Astrocyte (in vitro differentiated cells and primary cell): ENCODE measurements at regions not wholly inside any gene's neighbourhood (a gene's known extent, or its start where the extent isn't known, plus 50 kb on each side); places are given as distances from the start of the nearest gene placed in this dataset.

Source experiments
- DNase-seq: peaks from one replicate; pipeline ENCODE4 v3.0.0-alpha.2; 2010; ENCODE audit warnings: low read depth
- FAIRE-seq: peaks from 2 replicates; lab custom pipeline; 2011; peaks lifted over from hg19 to GRCh38; lab: Jason Lieb, UNC
- H2AFZ ChIP-seq: 2 replicates; pipeline ENCODE4 v1.6.0; 2012; ENCODE audit warnings: low read depth, low read length, inconsistent platforms
- H3K27ac ChIP-seq: 2 replicates; pipeline ENCODE4 v1.5.1; 2011; ENCODE audit warnings: low read depth, low read length, inconsistent platforms
- H3K27me3 ChIP-seq: 2 replicates; pipeline ENCODE4 v1.6.0; 2011; ENCODE audit warnings: low read length, inconsistent platforms; ENCODE audit not compliant: insufficient read depth
- H3K36me3 ChIP-seq: 2 replicates; pipeline ENCODE4 v1.5.1; 2011; ENCODE audit warnings: low read length, inconsistent platforms; ENCODE audit not compliant: insufficient read depth
- H3K4me1 ChIP-seq: 2 replicates; pipeline ENCODE4 v1.5.1; 2011; ENCODE audit warnings: low read length, inconsistent platforms; ENCODE audit not compliant: insufficient read depth
- H3K4me2 ChIP-seq: 2 replicates; pipeline ENCODE4 v1.6.0; 2012; ENCODE audit warnings: low read length, inconsistent platforms
- H3K4me3 ChIP-seq: 2 replicates; pipeline ENCODE4 v1.5.1; 2011; ENCODE audit warnings: low read depth, mild to moderate bottlenecking, low read length, inconsistent platforms; ENCODE audit not compliant: insufficient read depth
- H3K79me2 ChIP-seq: 2 replicates; pipeline ENCODE4 v1.6.0; 2012; ENCODE audit warnings: mild to moderate bottlenecking, low read length, inconsistent platforms; ENCODE audit not compliant: insufficient read depth
- H3K9ac ChIP-seq: 2 replicates; pipeline ENCODE4 v1.6.0; 2012; ENCODE audit warnings: mild to moderate bottlenecking, low read length, inconsistent platforms
- H3K9me3 ChIP-seq: 2 replicates; pipeline ENCODE4 v1.5.1; 2012; ENCODE audit warnings: low read depth, mild to moderate bottlenecking, low read length, inconsistent platforms; ENCODE audit not compliant: insufficient read depth
- H4K20me1 ChIP-seq: 2 replicates; pipeline ENCODE4 v1.6.0; 2012; ENCODE audit warnings: low read length, inconsistent platforms; ENCODE audit not compliant: insufficient read depth
- H3K27ac Mint-ChIP-seq: one replicate; pipeline ENCODE4 v1.8.0; 2021; ENCODE audit warnings: mild to moderate bottlenecking, mixed read lengths; ENCODE audit not compliant: unreplicated experiment
- H3K27me3 Mint-ChIP-seq: one replicate; pipeline ENCODE4 v1.8.0; 2021; ENCODE audit warnings: low read depth, mixed read lengths; ENCODE audit not compliant: unreplicated experiment
- H3K36me3 Mint-ChIP-seq: one replicate; pipeline ENCODE4 v1.8.0; 2021; ENCODE audit warnings: low read depth, mixed read lengths; ENCODE audit not compliant: unreplicated experiment
- H3K4me1 Mint-ChIP-seq: one replicate; pipeline ENCODE4 v1.8.0; 2021; ENCODE audit warnings: low read depth, mixed read lengths; ENCODE audit not compliant: unreplicated experiment
- H3K4me3 Mint-ChIP-seq: one replicate; pipeline ENCODE4 v1.8.0; 2021; ENCODE audit warnings: mild to moderate bottlenecking, moderate library complexity, mixed read lengths; ENCODE audit not compliant: unreplicated experiment
- H3K9me3 Mint-ChIP-seq: one replicate; pipeline ENCODE4 v1.8.0; 2021; ENCODE audit warnings: mild to moderate bottlenecking, mixed read lengths; ENCODE audit not compliant: unreplicated experiment
- EZH2 ChIP-seq: IDR thresholded peaks from 2 replicates; pipeline ENCODE4 v1.6.1; 2012; ENCODE audit warnings: mild to moderate bottlenecking, low read length, inconsistent platforms; ENCODE audit not compliant: insufficient read depth
- TF ChIP-seq, protein P1 (sequence below): IDR thresholded peaks from 2 replicates; pipeline ENCODE4 v1.5.1; 2011; ENCODE audit warnings: low read depth, mild to moderate bottlenecking, inconsistent platforms, low read length, moderate library complexity; ENCODE audit not compliant: insufficient read depth

DNA sequence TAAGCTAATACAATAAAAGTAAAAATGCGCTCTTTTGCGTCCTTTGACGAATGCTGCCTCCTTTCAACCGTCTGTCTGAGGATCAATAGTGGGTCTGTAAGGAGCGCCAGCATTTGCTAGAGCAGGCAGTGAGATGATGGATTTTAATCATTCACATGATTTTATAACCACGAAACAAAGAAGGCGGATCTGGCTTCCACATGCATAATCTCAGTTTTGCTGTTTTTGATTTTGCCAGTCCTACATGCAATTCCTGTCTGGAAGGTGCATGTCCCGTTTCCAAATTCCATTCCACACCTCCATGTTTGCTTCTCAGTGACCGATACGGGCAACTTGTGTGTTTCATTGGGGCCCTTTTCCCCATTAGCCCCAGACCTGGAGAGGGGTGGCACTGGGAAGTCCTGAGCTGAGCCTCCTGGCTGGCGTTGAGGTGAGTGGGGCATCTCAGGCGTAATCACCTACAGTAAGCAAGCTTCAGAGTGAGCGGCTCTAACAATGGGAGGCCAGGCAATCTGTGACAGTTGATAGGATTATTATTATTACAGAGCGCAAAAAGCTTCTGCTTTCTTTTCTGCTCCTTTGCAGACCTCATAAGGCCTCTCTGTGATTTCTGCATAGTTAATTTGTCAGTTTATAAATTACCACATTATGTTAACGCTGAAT lies 405.4 kb downstream of the ZSWIM6 start:
- no peak overlapping the region for H3K4me3 ChIP-seq
- no peaks in the 10 kb centered on the region for H4K20me1 ChIP-seq
- Mint-ChIP-seq H3K9me3 (no peaks in the 10 kb centered on the region), H3K27ac (no peak overlapping the region), H3K36me3 (peaks cover 2% of the 10 kb centered on the region), H3K27me3 (peaks cover 4% of the 10 kb centered on the region), H3K4me3 (no peak overlapping the region), H3K4me1 (peaks cover 8% of the 10 kb centered on the region)
- TF ChIP-seq, protein P1, sequence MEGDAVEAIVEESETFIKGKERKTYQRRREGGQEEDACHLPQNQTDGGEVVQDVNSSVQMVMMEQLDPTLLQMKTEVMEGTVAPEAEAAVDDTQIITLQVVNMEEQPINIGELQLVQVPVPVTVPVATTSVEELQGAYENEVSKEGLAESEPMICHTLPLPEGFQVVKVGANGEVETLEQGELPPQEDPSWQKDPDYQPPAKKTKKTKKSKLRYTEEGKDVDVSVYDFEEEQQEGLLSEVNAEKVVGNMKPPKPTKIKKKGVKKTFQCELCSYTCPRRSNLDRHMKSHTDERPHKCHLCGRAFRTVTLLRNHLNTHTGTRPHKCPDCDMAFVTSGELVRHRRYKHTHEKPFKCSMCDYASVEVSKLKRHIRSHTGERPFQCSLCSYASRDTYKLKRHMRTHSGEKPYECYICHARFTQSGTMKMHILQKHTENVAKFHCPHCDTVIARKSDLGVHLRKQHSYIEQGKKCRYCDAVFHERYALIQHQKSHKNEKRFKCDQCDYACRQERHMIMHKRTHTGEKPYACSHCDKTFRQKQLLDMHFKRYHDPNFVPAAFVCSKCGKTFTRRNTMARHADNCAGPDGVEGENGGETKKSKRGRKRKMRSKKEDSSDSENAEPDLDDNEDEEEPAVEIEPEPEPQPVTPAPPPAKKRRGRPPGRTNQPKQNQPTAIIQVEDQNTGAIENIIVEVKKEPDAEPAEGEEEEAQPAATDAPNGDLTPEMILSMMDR = no peak
- no peak for TF ChIP-seq EZH2
- H3K27ac ChIP-seq = no peak overlapping the region
- no peaks in the 10 kb centered on the region for H3K79me2 ChIP-seq
- no peak for DNase-seq
- no peak overlapping the region for H3K9ac ChIP-seq
- no peak overlapping the region for H2AFZ ChIP-seq
- no peaks in the 10 kb centered on the region for H3K27me3 ChIP-seq
- H3K36me3 ChIP-seq = no peaks in the 10 kb centered on the region
- H3K9me3 ChIP-seq = no peaks in the 10 kb centered on the region
- H3K4me2 ChIP-seq = no peak overlapping the region
- no peak for FAIRE-seq
- peaks cover 9% of the 10 kb centered on the region for H3K4me1 ChIP-seq

DNA sequence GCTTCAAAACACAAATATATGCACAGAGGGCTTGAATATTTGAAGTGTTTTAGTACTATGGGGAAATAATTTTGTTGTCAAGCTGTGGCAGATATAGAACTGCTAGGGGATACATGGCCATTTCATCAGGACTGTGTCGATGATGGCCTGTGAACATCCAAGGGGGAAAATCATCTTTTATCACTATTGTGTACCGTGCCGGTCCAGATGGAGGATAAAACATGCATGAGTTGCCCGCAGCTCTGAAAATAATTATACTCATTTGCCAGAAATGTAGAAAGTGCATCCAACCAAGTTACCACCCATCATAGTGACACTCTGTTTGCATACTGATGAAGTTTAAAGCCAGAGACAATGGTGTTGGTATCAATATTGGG lies 405.9 kb downstream of the ZSWIM6 start:
- H3K27me3 ChIP-seq = no peaks in the 10 kb centered on the region
- no peak overlapping the region for H3K9ac ChIP-seq
- no peaks in the 10 kb centered on the region for H3K36me3 ChIP-seq
- no peaks in the 10 kb centered on the region for H3K9me3 ChIP-seq
- H3K27ac Mint-ChIP-seq = no peak overlapping the region
- H2AFZ ChIP-seq = no peak overlapping the region
- H3K36me3 Mint-ChIP-seq = peaks cover 2% of the 10 kb centered on the region
- no peak for FAIRE-seq
- H3K4me3 ChIP-seq = no peak overlapping the region
- TF ChIP-seq EZH2 = no peak
- TF ChIP-seq, protein P1 = no peak
- no peak overlapping the region for H3K27ac ChIP-seq
- H3K4me1 ChIP-seq = peaks cover 9% of the 10 kb centered on the region
- H3K9me3 Mint-ChIP-seq = no peaks in the 10 kb centered on the region
- H3K4me2 ChIP-seq = no peak overlapping the region
- no peaks in the 10 kb centered on the region for H4K20me1 ChIP-seq
- no peak overlapping the region for H3K4me3 Mint-ChIP-seq
- DNase-seq = no peak
- H3K79me2 ChIP-seq = no peaks in the 10 kb centered on the region
- no peaks in the 10 kb centered on the region for H3K27me3 Mint-ChIP-seq
- peaks cover 8% of the 10 kb centered on the region for H3K4me1 Mint-ChIP-seq

- H3K27ac Mint-ChIP-seq = no peak overlapping the region
Observed at GRCh38 chr5:61738446-61738845, 406.4 kb downstream of the ZSWIM6 start.

More at GRCh38 chr5:61738446-61738845, 406.4 kb downstream of the ZSWIM6 start:
- Histone ChIP-seq H3K4me3 (no peak overlapping the region), H3K27ac (no peak overlapping the region), H4K20me1 (no peaks in the 10 kb centered on the region), H3K4me2 (no peak overlapping the region), H3K9ac (no peak overlapping the region), H3K36me3 (no peaks in the 10 kb centered on the region), H3K27me3 (no peaks in the 10 kb centered on the region), H3K79me2 (no peaks in the 10 kb centered on the region), H3K9me3 (no peaks in the 10 kb centered on the region), H2AFZ (no peak overlapping the region), H3K4me1 (peaks cover 9% of the 10 kb centered on the region)
- H3K27me3 Mint-ChIP-seq = no peaks in the 10 kb centered on the region
- H3K4me3 Mint-ChIP-seq = no peak overlapping the region
- FAIRE-seq (no peak), DNase-seq (no peak)
- TF ChIP-seq, protein P1 = no peak
- TF ChIP-seq EZH2 = no peak
- peaks cover 8% of the 10 kb centered on the region for H3K4me1 Mint-ChIP-seq
- no peaks in the 10 kb centered on the region for H3K9me3 Mint-ChIP-seq
- H3K36me3 Mint-ChIP-seq = peaks cover 2% of the 10 kb centered on the region
